ENCODE measurements at regions not wholly inside any gene's neighbourhood (a gene's known extent, or its start where the extent isn't known, plus 50 kb on each side); places are given as distances from the start of the nearest gene placed in this dataset.

DNA sequence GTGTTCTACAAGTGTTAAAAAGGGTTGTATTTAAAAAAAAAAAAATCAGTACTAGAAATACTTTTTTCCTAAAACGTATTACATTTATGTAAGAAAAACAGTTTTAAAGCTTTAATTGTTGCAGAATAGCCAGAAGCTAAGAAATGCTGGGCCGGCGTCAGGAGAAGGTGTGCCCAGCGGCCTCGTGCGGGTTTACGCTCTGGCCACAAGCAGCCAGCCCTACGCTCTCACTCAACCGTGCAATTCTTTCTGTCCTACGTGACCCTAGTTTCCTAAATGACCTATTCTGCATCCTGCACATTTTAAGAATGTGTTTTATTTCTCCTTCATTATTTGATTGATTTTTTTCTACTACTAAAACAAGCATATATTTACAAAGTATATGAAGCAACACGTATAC, 279.7 kb upstream of the KLF14 start:
- BruUV-seq (replicated peaks) = no TSS peak

DNA sequence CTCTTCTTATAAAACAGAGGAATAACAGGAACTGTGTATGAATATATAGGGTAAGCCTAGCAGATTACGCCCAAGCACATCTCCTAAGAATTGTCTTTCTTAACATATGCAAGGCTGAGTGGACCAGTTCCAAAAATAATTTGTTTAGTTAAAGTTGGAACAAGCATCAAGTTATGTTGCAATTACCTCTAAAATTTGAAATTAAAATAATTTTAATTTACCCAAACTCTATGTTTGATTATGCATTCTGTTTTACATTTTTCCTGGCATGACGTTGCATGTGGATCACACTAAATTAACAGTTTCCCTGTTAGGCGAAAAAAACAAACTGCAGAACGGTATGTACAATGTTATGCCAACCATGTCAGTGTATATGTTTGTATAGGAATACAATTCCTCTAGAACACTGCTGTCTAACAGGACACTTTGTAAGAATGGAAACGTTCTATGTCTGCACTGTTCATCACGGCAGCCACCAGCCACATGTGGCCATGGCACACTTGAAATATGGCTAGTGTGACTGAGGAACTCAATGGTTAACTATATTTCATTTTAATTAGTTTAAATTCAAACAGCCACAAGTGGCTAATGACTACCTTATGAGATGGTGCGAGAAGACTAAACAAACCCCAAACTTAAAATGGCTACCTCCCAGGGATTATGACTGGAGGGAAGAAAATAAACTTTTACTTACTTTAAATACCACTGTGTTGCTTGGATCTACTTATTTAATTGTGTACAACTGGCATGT, 281.1 kb upstream of the KLF14 start:
- H3K36me3 ChIP-seq (ENCODE audit: insufficient read depth, low read length, poor library complexity, severe bottlenecking) = no peaks in the 10 kb centered on the region
- peak overlapping the region; percentile 46 for H3K27ac ChIP-seq (ENCODE audit: low read depth, low read length, poor library complexity, severe bottlenecking)
- intact Hi-C loops (cut with micrococcal nuclease; ENCODE audit: unreplicated experiment) = no loop called here
- TF ChIP-seq EZH2 (IDR thresholded peaks at IDR 0.05; ENCODE audit: borderline replicate concordance, low read depth, low read length, poor library complexity, severe bottlenecking) = no peak
- TF ChIP-seq, protein P1, sequence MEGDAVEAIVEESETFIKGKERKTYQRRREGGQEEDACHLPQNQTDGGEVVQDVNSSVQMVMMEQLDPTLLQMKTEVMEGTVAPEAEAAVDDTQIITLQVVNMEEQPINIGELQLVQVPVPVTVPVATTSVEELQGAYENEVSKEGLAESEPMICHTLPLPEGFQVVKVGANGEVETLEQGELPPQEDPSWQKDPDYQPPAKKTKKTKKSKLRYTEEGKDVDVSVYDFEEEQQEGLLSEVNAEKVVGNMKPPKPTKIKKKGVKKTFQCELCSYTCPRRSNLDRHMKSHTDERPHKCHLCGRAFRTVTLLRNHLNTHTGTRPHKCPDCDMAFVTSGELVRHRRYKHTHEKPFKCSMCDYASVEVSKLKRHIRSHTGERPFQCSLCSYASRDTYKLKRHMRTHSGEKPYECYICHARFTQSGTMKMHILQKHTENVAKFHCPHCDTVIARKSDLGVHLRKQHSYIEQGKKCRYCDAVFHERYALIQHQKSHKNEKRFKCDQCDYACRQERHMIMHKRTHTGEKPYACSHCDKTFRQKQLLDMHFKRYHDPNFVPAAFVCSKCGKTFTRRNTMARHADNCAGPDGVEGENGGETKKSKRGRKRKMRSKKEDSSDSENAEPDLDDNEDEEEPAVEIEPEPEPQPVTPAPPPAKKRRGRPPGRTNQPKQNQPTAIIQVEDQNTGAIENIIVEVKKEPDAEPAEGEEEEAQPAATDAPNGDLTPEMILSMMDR (conservative IDR thresholded peaks at IDR 0.05; ENCODE audit: low read depth, low read length) = no peak
- BruUV-seq (replicated peaks) = no TSS peak
- no peak overlapping the region for H3K4me3 ChIP-seq (ENCODE audit: low read depth, low read length, poor library complexity, severe bottlenecking)
- H3K27me3 ChIP-seq (replicated peaks; ENCODE audit: insufficient read depth, low read depth, low read length, poor library complexity) = no peaks in the 10 kb centered on the region
- no peaks in the 10 kb centered on the region for H3K9me3 ChIP-seq (ENCODE audit: low read depth, low read length, poor library complexity, severe bottlenecking)
- no peak for DNase-seq (ENCODE audit: low spot score)
- POLR2A ChIA-PET (ENCODE audit: low non-redundant PET) = no interaction called here
- CTCF ChIA-PET = no interaction called here
- H3K4me1 ChIP-seq (ENCODE audit: insufficient read depth, low read length, poor library complexity, severe bottlenecking) = peaks cover 73% of the 10 kb centered on the region

More for the DNA sequence above, 279.7 kb upstream of the KLF14 start:
- peak overlapping the region; percentile 95 for H3K27ac ChIP-seq (ENCODE audit: low read depth, low read length, poor library complexity, severe bottlenecking)
- CTCF ChIA-PET = interaction anchor here (0.6 to 0.7 kb wide), 2 partner anchors 53 to 116 kb away, joined by 3 read pairs; no protein-coding TSS in a partner anchor
- intact Hi-C loops (cut with micrococcal nuclease; ENCODE audit: unreplicated experiment) = no loop called here
- no peak overlapping the region for H3K4me3 ChIP-seq (ENCODE audit: low read depth, low read length, poor library complexity, severe bottlenecking)
- H3K27me3 ChIP-seq (replicated peaks; ENCODE audit: insufficient read depth, low read depth, low read length, poor library complexity) = no peaks in the 10 kb centered on the region
- H3K36me3 ChIP-seq (ENCODE audit: insufficient read depth, low read length, poor library complexity, severe bottlenecking) = no peaks in the 10 kb centered on the region
- DNase-seq (ENCODE audit: low spot score) = no peak
- POLR2A ChIA-PET (ENCODE audit: low non-redundant PET) = no interaction called here
- TF ChIP-seq, protein P1 (conservative IDR thresholded peaks at IDR 0.05; ENCODE audit: low read depth, low read length) = no peak
- no peak for TF ChIP-seq EZH2 (IDR thresholded peaks at IDR 0.05; ENCODE audit: borderline replicate concordance, low read depth, low read length, poor library complexity, severe bottlenecking)
- peaks cover 82% of the 10 kb centered on the region for H3K4me1 ChIP-seq (ENCODE audit: insufficient read depth, low read length, poor library complexity, severe bottlenecking)
- no peaks in the 10 kb centered on the region for H3K9me3 ChIP-seq (ENCODE audit: low read depth, low read length, poor library complexity, severe bottlenecking)

DNA sequence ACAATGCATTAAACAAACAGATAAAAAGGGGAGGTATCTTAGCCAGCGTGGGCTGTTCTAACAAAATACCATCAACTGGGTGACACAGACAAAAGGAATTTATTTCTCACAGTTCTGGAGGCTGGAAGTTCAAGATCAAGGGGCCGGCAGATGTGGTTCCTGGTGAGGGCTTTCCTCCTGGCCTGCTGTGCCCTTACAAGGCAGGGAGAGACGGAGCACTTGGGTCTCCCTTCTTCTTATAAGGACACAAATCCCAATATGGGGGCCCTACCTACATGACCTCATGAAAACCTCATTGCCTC, 281.6 kb upstream of the KLF14 start:
- Histone ChIP-seq H3K4me3 (ENCODE audit: low read depth, low read length, poor library complexity, severe bottlenecking) (no peak overlapping the region), H3K27me3 (replicated peaks; ENCODE audit: insufficient read depth, low read depth, low read length, poor library complexity) (no peaks in the 10 kb centered on the region), H3K36me3 (ENCODE audit: insufficient read depth, low read length, poor library complexity, severe bottlenecking) (no peaks in the 10 kb centered on the region), H3K27ac (ENCODE audit: low read depth, low read length, poor library complexity, severe bottlenecking) (peak overlapping the region; percentile 46), H3K4me1 (ENCODE audit: insufficient read depth, low read length, poor library complexity, severe bottlenecking) (peaks cover 73% of the 10 kb centered on the region), H3K9me3 (ENCODE audit: low read depth, low read length, poor library complexity, severe bottlenecking) (no peaks in the 10 kb centered on the region)
- CTCF ChIA-PET = no interaction called here
- POLR2A ChIA-PET (ENCODE audit: low non-redundant PET) = no interaction called here
- peak; percentile 68 for DNase-seq (ENCODE audit: low spot score)
- intact Hi-C loops (cut with micrococcal nuclease; ENCODE audit: unreplicated experiment) = no loop called here
- TF ChIP-seq, protein P1 (conservative IDR thresholded peaks at IDR 0.05; ENCODE audit: low read depth, low read length) = no peak
- TF ChIP-seq EZH2 (IDR thresholded peaks at IDR 0.05; ENCODE audit: borderline replicate concordance, low read depth, low read length, poor library complexity, severe bottlenecking) = no peak
- BruUV-seq (replicated peaks) = no TSS peak

All from A673 (cell line).